A549 (cell line): ENCODE measurements at regions not wholly inside any gene's neighbourhood (a gene's known extent, or its start where the extent isn't known, plus 50 kb on each side); places are given as distances from the start of the nearest gene placed in this dataset.

Source experiments
- CHD2 ChIP-seq: fragments of 150-350 bp; IDR thresholded peaks from 2 replicates; pipeline ENCODE4 v1.6.1; 2014; ENCODE audit warnings: low read length; ENCODE audit not compliant: partially characterized antibody
- CTCF ChIP-seq: fragments of >200 bp; sonication (Bioruptor Twin); formaldehyde crosslinking; IDR thresholded peaks from 3 replicates; pipeline ENCODE4 v1.5.1; 2016
- HDAC2 ChIP-seq: fragments of 200-600 bp; sonication (generic); IDR thresholded peaks from 2 replicates; pipeline ENCODE4 v1.6.1; 2016
- SMC3 ChIP-seq: fragments of >200 bp; sonication (Bioruptor Twin); formaldehyde crosslinking; IDR thresholded peaks from 3 replicates; pipeline ENCODE4 v1.6.1; 2018; ENCODE audit warnings: inconsistent platforms

- no peak for TF ChIP-seq HDAC2
- TF ChIP-seq CHD2, result no peak
- no peak for TF ChIP-seq CTCF
- no peak for TF ChIP-seq SMC3
Observed at GRCh38 chr4:23539969-23540569, 349.8 kb downstream of the PPARGC1A start.
